ENCODE measurements at regions not wholly inside any gene's neighbourhood (a gene's known extent, or its start where the extent isn't known, plus 50 kb on each side); places are given as distances from the start of the nearest gene placed in this dataset.

DNA sequence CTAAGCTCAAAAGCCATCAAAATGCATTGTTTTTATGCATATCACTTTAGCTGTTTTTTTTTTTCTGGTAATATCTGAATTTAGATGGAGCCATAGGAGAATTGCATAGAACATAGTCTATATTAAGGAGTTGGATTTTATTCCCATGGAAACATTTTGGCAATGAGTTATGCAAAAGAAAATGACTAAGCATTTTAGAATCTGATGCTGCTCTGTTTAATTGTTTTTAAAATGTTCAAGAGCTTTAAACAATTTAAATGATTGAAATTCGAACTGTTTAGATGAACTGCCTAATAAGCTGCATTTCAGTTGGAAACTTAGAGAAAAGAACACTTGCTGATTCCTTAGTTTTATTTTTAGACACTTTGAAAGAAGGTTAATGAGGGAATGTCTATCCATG lies 1531.5 kb upstream of the B3GALT2 start:
- H3K4me1 Mint-ChIP-seq (ENCODE audit: low read depth, unreplicated experiment), result no peaks in the 10 kb centered on the region
- no peaks in the 10 kb centered on the region for H3K4me1 ChIP-seq
- no peaks in the 10 kb centered on the region for H3K36me3 Mint-ChIP-seq (ENCODE audit: insufficient read depth, unreplicated experiment)
- TF ChIP-seq, protein P1, sequence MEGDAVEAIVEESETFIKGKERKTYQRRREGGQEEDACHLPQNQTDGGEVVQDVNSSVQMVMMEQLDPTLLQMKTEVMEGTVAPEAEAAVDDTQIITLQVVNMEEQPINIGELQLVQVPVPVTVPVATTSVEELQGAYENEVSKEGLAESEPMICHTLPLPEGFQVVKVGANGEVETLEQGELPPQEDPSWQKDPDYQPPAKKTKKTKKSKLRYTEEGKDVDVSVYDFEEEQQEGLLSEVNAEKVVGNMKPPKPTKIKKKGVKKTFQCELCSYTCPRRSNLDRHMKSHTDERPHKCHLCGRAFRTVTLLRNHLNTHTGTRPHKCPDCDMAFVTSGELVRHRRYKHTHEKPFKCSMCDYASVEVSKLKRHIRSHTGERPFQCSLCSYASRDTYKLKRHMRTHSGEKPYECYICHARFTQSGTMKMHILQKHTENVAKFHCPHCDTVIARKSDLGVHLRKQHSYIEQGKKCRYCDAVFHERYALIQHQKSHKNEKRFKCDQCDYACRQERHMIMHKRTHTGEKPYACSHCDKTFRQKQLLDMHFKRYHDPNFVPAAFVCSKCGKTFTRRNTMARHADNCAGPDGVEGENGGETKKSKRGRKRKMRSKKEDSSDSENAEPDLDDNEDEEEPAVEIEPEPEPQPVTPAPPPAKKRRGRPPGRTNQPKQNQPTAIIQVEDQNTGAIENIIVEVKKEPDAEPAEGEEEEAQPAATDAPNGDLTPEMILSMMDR (IDR thresholded peaks at IDR 0.05; ENCODE audit: insufficient read depth in 1 of 2, low read depth in 1 of 2, low read length in 1 of 2, severe bottlenecking in 1 of 2, unreplicated experiment in 1 of 2), result no peak
- intact Hi-C loops (cut with micrococcal nuclease; ENCODE audit: unreplicated experiment), result no loop called here
- ChIA-PET POLR2A (no interaction called here), CTCF (no interaction called here)
- no peaks in the 10 kb centered on the region for H3K27me3 ChIP-seq (replicated peaks; ENCODE audit: control insufficient read depth, insufficient read depth, low read length)
- no peak overlapping the region for H3K27ac Mint-ChIP-seq (ENCODE audit: unreplicated experiment)
- H3K9me3 ChIP-seq, result no peaks in the 10 kb centered on the region
- no peaks in the 10 kb centered on the region for H3K27me3 Mint-ChIP-seq (ENCODE audit: insufficient read depth, unreplicated experiment)
- no peak for DNase-seq
- H3K9me3 Mint-ChIP-seq (ENCODE audit: unreplicated experiment), result no peaks in the 10 kb centered on the region
- no TSS peak for BruUV-seq (replicated peaks)
- no peak overlapping the region for H3K4me3 ChIP-seq (ENCODE audit: low read depth, low read length)
- no peaks in the 10 kb centered on the region for H3K36me3 ChIP-seq (ENCODE audit: control insufficient read depth, insufficient read depth, low read length)
- no peak overlapping the region for H3K4me3 Mint-ChIP-seq (ENCODE audit: unreplicated experiment)

DNA sequence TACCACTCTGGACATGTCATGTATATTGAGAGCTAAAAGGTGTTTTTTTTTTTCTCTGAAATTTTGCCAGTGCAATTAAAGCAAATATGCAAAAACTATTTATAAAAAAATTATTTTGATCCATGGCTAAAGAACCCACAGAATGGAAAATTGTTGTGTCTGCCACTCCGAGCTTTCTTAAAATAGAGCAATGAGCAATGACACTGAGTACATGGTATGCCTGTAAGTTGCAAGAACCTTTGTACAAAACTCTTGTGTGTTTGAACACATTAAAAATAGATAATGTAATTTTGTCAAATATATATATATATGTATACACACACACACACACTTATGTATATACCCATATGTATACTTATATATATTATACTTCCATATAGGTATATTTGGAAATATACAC lies 1530.9 kb upstream of the B3GALT2 start:
- H3K27ac Mint-ChIP-seq (ENCODE audit: unreplicated experiment), result no peak overlapping the region
- H3K27me3 Mint-ChIP-seq (ENCODE audit: insufficient read depth, unreplicated experiment), result no peaks in the 10 kb centered on the region
- H3K27me3 ChIP-seq (replicated peaks; ENCODE audit: control insufficient read depth, insufficient read depth, low read length), result no peaks in the 10 kb centered on the region
- no peak overlapping the region for H3K4me3 Mint-ChIP-seq (ENCODE audit: unreplicated experiment)
- ChIA-PET POLR2A (no interaction called here), CTCF (no interaction called here)
- H3K9me3 ChIP-seq, result no peaks in the 10 kb centered on the region
- no TSS peak for BruUV-seq (replicated peaks)
- no peaks in the 10 kb centered on the region for H3K36me3 Mint-ChIP-seq (ENCODE audit: insufficient read depth, unreplicated experiment)
- no peaks in the 10 kb centered on the region for H3K4me1 Mint-ChIP-seq (ENCODE audit: low read depth, unreplicated experiment)
- DNase-seq, result no peak
- no peaks in the 10 kb centered on the region for H3K36me3 ChIP-seq (ENCODE audit: control insufficient read depth, insufficient read depth, low read length)
- intact Hi-C loops (cut with micrococcal nuclease; ENCODE audit: unreplicated experiment), result no loop called here
- no peaks in the 10 kb centered on the region for H3K4me1 ChIP-seq
- TF ChIP-seq, protein P1 (IDR thresholded peaks at IDR 0.05; ENCODE audit: insufficient read depth in 1 of 2, low read depth in 1 of 2, low read length in 1 of 2, severe bottlenecking in 1 of 2, unreplicated experiment in 1 of 2), result no peak
- H3K9me3 Mint-ChIP-seq (ENCODE audit: unreplicated experiment), result no peaks in the 10 kb centered on the region
- H3K4me3 ChIP-seq (ENCODE audit: low read depth, low read length), result no peak overlapping the region

DNA sequence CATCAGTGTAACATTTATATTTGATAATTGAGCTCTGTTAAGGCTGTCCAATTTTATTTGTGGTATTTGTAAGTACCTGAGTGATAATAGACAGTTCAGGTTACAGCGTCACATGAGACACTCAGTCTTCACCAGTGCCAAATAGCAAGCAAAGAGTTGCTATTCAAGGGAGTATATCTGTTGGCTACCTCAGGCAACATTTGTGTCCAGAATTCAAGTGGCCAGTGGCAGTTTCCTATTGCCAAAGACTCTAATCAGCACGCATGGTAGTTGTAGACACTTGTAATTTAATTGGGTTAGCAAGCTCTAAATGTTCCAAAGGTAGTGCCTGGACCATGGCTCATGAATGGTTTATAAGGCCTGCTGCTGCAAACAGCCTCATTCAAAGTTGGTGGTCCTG lies 1524.3 kb upstream of the B3GALT2 start:
- H3K9me3 ChIP-seq, result no peaks in the 10 kb centered on the region

More for the DNA sequence above, 1524.3 kb upstream of the B3GALT2 start:
- H3K36me3 Mint-ChIP-seq (ENCODE audit: insufficient read depth, unreplicated experiment), result no peaks in the 10 kb centered on the region
- intact Hi-C loops (cut with micrococcal nuclease; ENCODE audit: unreplicated experiment), result no loop called here
- Histone ChIP-seq H3K4me1 (no peaks in the 10 kb centered on the region), H3K4me3 (ENCODE audit: low read depth, low read length) (no peak overlapping the region), H3K36me3 (ENCODE audit: control insufficient read depth, insufficient read depth, low read length) (no peaks in the 10 kb centered on the region), H3K27me3 (replicated peaks; ENCODE audit: control insufficient read depth, insufficient read depth, low read length) (no peaks in the 10 kb centered on the region)
- CTCF ChIA-PET, result no interaction called here
- no peaks in the 10 kb centered on the region for H3K4me1 Mint-ChIP-seq (ENCODE audit: low read depth, unreplicated experiment)
- POLR2A ChIA-PET, result no interaction called here
- no TSS peak for BruUV-seq (replicated peaks)
- no peak overlapping the region for H3K27ac Mint-ChIP-seq (ENCODE audit: unreplicated experiment)
- H3K4me3 Mint-ChIP-seq (ENCODE audit: unreplicated experiment), result no peak overlapping the region
- TF ChIP-seq, protein P1 (IDR thresholded peaks at IDR 0.05; ENCODE audit: insufficient read depth in 1 of 2, low read depth in 1 of 2, low read length in 1 of 2, severe bottlenecking in 1 of 2, unreplicated experiment in 1 of 2), result no peak
- no peaks in the 10 kb centered on the region for H3K9me3 Mint-ChIP-seq (ENCODE audit: unreplicated experiment)
- no peak for DNase-seq
- H3K27me3 Mint-ChIP-seq (ENCODE audit: insufficient read depth, unreplicated experiment), result no peaks in the 10 kb centered on the region
